Vagina (tissue), 2 donors: ENCODE measurements at regions not wholly inside any gene's neighbourhood (a gene's known extent, or its start where the extent isn't known, plus 50 kb on each side); places are given as distances from the start of the nearest gene placed in this dataset.
A peak's percentile ranks its signal among the peaks of the same experiment; 100 is the strongest.

Experiments used
- DNase-seq, 2 donors: peaks; one replicate each; pipeline ENCODE4 v3.0.0-alpha.2; 2017; ENCODE audit errors: extremely low spot score in 2 of 2
- H3K27ac ChIP-seq: fragments of 200-600 bp; sonication (generic); one replicate; pipeline ENCODE4 v1.5.1; 2019
- H3K27me3 ChIP-seq: fragments of 200-600 bp; sonication (generic); one replicate; pipeline ENCODE4 v1.5.1; 2019
- H3K36me3 ChIP-seq, 2 donors: fragments of 200-600 bp; sonication (generic); one replicate each; pipeline ENCODE4 v1.5.1; 2017 to 2019
- H3K4me1 ChIP-seq: fragments of 200-600 bp; sonication (generic); one replicate; pipeline ENCODE4 v1.5.1; 2019
- H3K4me3 ChIP-seq, 2 donors: fragments of 200-600 bp; sonication (generic); 1 replicate in 1 of 2; 2 replicates in 1 of 2; pipeline ENCODE4 v1.5.1; 2016 to 2019
- H3K9me3 ChIP-seq: fragments of 200-600 bp; sonication (generic); one replicate; pipeline ENCODE4 v1.5.1; 2019
- CTCF ChIP-seq, 3 experiments: fragments of 450-650 bp in 2 of 3; fragments of 200-600 bp in 1 of 3; sonication (generic) in 1 of 3; IDR thresholded peaks; one replicate each; pipeline ENCODE4 v1.5.1; 2017 to 2019; ENCODE audit warnings: antibody characterized with exemption in 3 of 3, mild to moderate bottlenecking in 2 of 3, moderate library complexity in 2 of 3
- POLR2A ChIP-seq, 2 donors: fragments of 450-650 bp; IDR thresholded peaks; one replicate each; pipeline ENCODE4 v1.6.1; 2017; ENCODE audit warnings: antibody characterized with exemption in 2 of 2, mild to moderate bottlenecking in 2 of 2, moderate library complexity in 2 of 2
- POLR2AphosphoS5 ChIP-seq, 2 donors: sonication (generic); formaldehyde crosslinking; IDR thresholded peaks; one replicate each; pipeline ENCODE4 v1.9.0; 2017; ENCODE audit warnings: antibody characterized with exemption in 2 of 2, mild to moderate bottlenecking in 2 of 2, low read depth in 1 of 2; ENCODE audit not compliant: insufficient read depth in 1 of 2
- intact Hi-C: fragments of 100-400 bp; cut with DNase I; formaldehyde crosslinking; loops from one replicate; pipeline ENCODE4 v1.15.1; 2023

- no peaks in the 10 kb centered on the region for H3K9me3 ChIP-seq
- H3K4me3 ChIP-seq: no peak overlapping the region
- TF ChIP-seq POLR2AphosphoS5 (IDR thresholded peaks at IDR 0.05; ENCODE audit: insufficient read depth in 1 of 2, low read depth in 1 of 2) (no peak), POLR2A (IDR thresholded peaks at IDR 0.05) (no peak), CTCF (IDR thresholded peaks at IDR 0.05) (no peak)
- H3K36me3 ChIP-seq: no peaks in the 10 kb centered on the region
- DNase-seq: no peak
- H3K4me1 ChIP-seq: peaks cover 1% of the 10 kb centered on the region
- intact Hi-C loops: no loop called here
- H3K27ac ChIP-seq: no peak overlapping the region
- H3K27me3 ChIP-seq: no peaks in the 10 kb centered on the region
Observed at GRCh38 chr10:44024356-44025116, 360.4 kb downstream of the CXCL12 start.

- intact Hi-C loops: no loop called here
- no peak for DNase-seq
Observed at GRCh38 chr10:44023517-44023916, 361.4 kb downstream of the CXCL12 start.

GRCh38 chr10:44022203-44022602 is 362.7 kb downstream of the CXCL12 start:
- TF ChIP-seq POLR2AphosphoS5 (IDR thresholded peaks at IDR 0.05; ENCODE audit: insufficient read depth in 1 of 2, low read depth in 1 of 2): no peak
- no peak for TF ChIP-seq CTCF (IDR thresholded peaks at IDR 0.05)
- TF ChIP-seq POLR2A (IDR thresholded peaks at IDR 0.05): no peak
- intact Hi-C loops: no loop called here
- H3K27me3 ChIP-seq: no peaks in the 10 kb centered on the region
- no peak overlapping the region for H3K4me3 ChIP-seq
- no peak for DNase-seq
- H3K9me3 ChIP-seq: no peaks in the 10 kb centered on the region
- no peak overlapping the region for H3K27ac ChIP-seq
- H3K4me1 ChIP-seq: peaks cover 6% of the 10 kb centered on the region
- H3K36me3 ChIP-seq: no peaks in the 10 kb centered on the region

More at GRCh38 chr10:44023517-44023916, 361.4 kb downstream of the CXCL12 start:
- H3K9me3 ChIP-seq: no peaks in the 10 kb centered on the region
- H3K27ac ChIP-seq: no peak overlapping the region
- no peak overlapping the region for H3K4me3 ChIP-seq
- no peaks in the 10 kb centered on the region for H3K27me3 ChIP-seq
- TF ChIP-seq CTCF (IDR thresholded peaks at IDR 0.05): no peak
- no peak for TF ChIP-seq POLR2AphosphoS5 (IDR thresholded peaks at IDR 0.05; ENCODE audit: insufficient read depth in 1 of 2, low read depth in 1 of 2)
- TF ChIP-seq POLR2A (IDR thresholded peaks at IDR 0.05): no peak
- no peaks in the 10 kb centered on the region for H3K36me3 ChIP-seq
- no peaks in the 10 kb centered on the region for H3K4me1 ChIP-seq

GRCh38 chr10:44020322-44021111 is 364.4 kb downstream of the CXCL12 start:
- no peak for TF ChIP-seq CTCF (IDR thresholded peaks at IDR 0.05)
- Histone ChIP-seq H3K4me1 (peaks cover 8% of the 10 kb centered on the region), H3K36me3 (no peaks in the 10 kb centered on the region), H3K27me3 (no peaks in the 10 kb centered on the region), H3K27ac (no peak overlapping the region), H3K9me3 (no peaks in the 10 kb centered on the region), H3K4me3 (no peak overlapping the region)
- intact Hi-C loops: no loop called here
- peak in 1 of 2 donors; percentile 37 for DNase-seq
